Transverse colon (tissue), 3 donors: ENCODE measurements at regions not wholly inside any gene's neighbourhood (a gene's known extent, or its start where the extent isn't known, plus 50 kb on each side); places are given as distances from the start of the nearest gene placed in this dataset.

Experiments used
- CTCF ChIP-seq, 5 experiments: fragments of 200-600 bp in 3 of 5; fragments of 450-650 bp in 2 of 5; sonication (generic) in 3 of 5; IDR thresholded peaks; 1 replicate in 2 of 5; 2 replicates in 3 of 5; pipeline ENCODE4 v1.5.1; 2016 to 2017; ENCODE audit warnings: antibody characterized with exemption in 5 of 5, inconsistent platforms in 3 of 5, mild to moderate bottlenecking in 2 of 5, moderate library complexity in 1 of 5
- EP300 ChIP-seq: sonication (generic); formaldehyde crosslinking; IDR thresholded peaks from one replicate; pipeline ENCODE4 v1.6.1; 2017; ENCODE audit warnings: antibody characterized with exemption, low read depth

GRCh38 chr5:162410365-162410764 is 342.8 kb downstream of the GABRG2 start:
- TF ChIP-seq CTCF (IDR thresholded peaks at IDR 0.05) (no peak), EP300 (no peak)
